ENCODE measurements at regions not wholly inside any gene's neighbourhood (a gene's known extent, or its start where the extent isn't known, plus 50 kb on each side); places are given as distances from the start of the nearest gene placed in this dataset.

- no peak for DNase-seq (ENCODE audit: low read depth in 2 of 2)
Measured at GRCh38 chr20:4303136-4303535, 54.0 kb upstream of the ADRA1D start.

GRCh38 chr20:4300921-4301320 lies 51.8 kb upstream of the ADRA1D start:
- DNase-seq (ENCODE audit: low read depth in 2 of 2): no peak

GRCh38 chr20:4300401-4300800 lies 51.3 kb upstream of the ADRA1D start:
- no peak for DNase-seq (ENCODE audit: low read depth in 2 of 2)

- no peak for DNase-seq (ENCODE audit: low read depth in 2 of 2)
Measured at GRCh38 chr20:4299773-4300172, 50.7 kb upstream of the ADRA1D start.

- no peak for DNase-seq (ENCODE audit: low read depth in 2 of 2)
Measured at GRCh38 chr20:4299216-4299615, 50.1 kb upstream of the ADRA1D start.
